AG08395 (cell line): ENCODE measurements at regions not wholly inside any gene's neighbourhood (a gene's known extent, or its start where the extent isn't known, plus 50 kb on each side); places are given as distances from the start of the nearest gene placed in this dataset.
"Not testable (repeated sequence)": the region's sequence is repeated elsewhere in the genome, so short reads cannot be mapped to it uniquely, and the experiment has no call there.

Experiments used
- DNase-seq: peaks from one replicate; pipeline ENCODE4 v3.0.0; 2012; ENCODE audit warnings: mixed read lengths, low spot score

- DNase-seq: no peak
Measured at GRCh38 chr14:86237733-86238132, 707.8 kb downstream of the FLRT2 start.

- no peak for DNase-seq
Measured at GRCh38 chr14:86221755-86222154, 691.8 kb downstream of the FLRT2 start.

GRCh38 chr14:86221000-86221399, 691.1 kb downstream of the FLRT2 start:
- DNase-seq: no peak

GRCh38 chr14:86217523-86217922, 687.6 kb downstream of the FLRT2 start:
- DNase-seq: no peak

- no peak for DNase-seq
Measured at GRCh38 chr14:86203843-86204242, 673.9 kb downstream of the FLRT2 start.

GRCh38 chr14:86196471-86196870, 666.5 kb downstream of the FLRT2 start:
- DNase-seq: no peak

- DNase-seq: no peak
Measured at GRCh38 chr14:86193756-86194155, 663.8 kb downstream of the FLRT2 start.

- DNase-seq: no peak
Measured at GRCh38 chr14:86179980-86180379, 650.0 kb downstream of the FLRT2 start.

GRCh38 chr14:86168371-86168770, 638.4 kb downstream of the FLRT2 start:
- no peak for DNase-seq

GRCh38 chr14:86166541-86166940, 636.6 kb downstream of the FLRT2 start:
- DNase-seq: no peak

- no peak for DNase-seq
Measured at GRCh38 chr14:86153480-86153879, 623.5 kb downstream of the FLRT2 start.

- DNase-seq: no peak
Measured at GRCh38 chr14:86143248-86143647, 613.3 kb downstream of the FLRT2 start.

GRCh38 chr14:86141966-86142365, 612.0 kb downstream of the FLRT2 start:
- no peak for DNase-seq

GRCh38 chr14:86129426-86129825, 599.5 kb downstream of the FLRT2 start:
- DNase-seq: no peak

- DNase-seq: no peak
Measured at GRCh38 chr14:86124328-86124727, 594.4 kb downstream of the FLRT2 start.

GRCh38 chr14:86115972-86116371, 586.0 kb downstream of the FLRT2 start:
- no peak for DNase-seq

- DNase-seq: not testable (repeated sequence)
Measured at GRCh38 chr14:86110871-86111270, 580.9 kb downstream of the FLRT2 start.

- no peak for DNase-seq
Measured at GRCh38 chr14:86104691-86105265, 574.8 kb downstream of the FLRT2 start.

GRCh38 chr14:86094512-86094911, 564.6 kb downstream of the FLRT2 start:
- DNase-seq: no peak

GRCh38 chr14:86091811-86092210, 561.9 kb downstream of the FLRT2 start:
- DNase-seq: no peak

- no peak for DNase-seq
Measured at GRCh38 chr14:86088156-86088555, 558.2 kb downstream of the FLRT2 start.

GRCh38 chr14:86087377-86087776, 557.4 kb downstream of the FLRT2 start:
- no peak for DNase-seq

GRCh38 chr14:86086962-86087361, 557.0 kb downstream of the FLRT2 start:
- DNase-seq: no peak

- no peak for DNase-seq
Measured at GRCh38 chr14:86084097-86084496, 554.2 kb downstream of the FLRT2 start.

- no peak for DNase-seq
Measured at GRCh38 chr14:86083616-86084015, 553.7 kb downstream of the FLRT2 start.
